ENCODE measurements at regions not wholly inside any gene's neighbourhood (a gene's known extent, or its start where the extent isn't known, plus 50 kb on each side); places are given as distances from the start of the nearest gene placed in this dataset.

- DNase-seq (ENCODE audit: low spot score), result no peak
These were observed 420.1 kb upstream of the PAPPA start for GRCh38 chr9:115733318-115734110.

DNA sequence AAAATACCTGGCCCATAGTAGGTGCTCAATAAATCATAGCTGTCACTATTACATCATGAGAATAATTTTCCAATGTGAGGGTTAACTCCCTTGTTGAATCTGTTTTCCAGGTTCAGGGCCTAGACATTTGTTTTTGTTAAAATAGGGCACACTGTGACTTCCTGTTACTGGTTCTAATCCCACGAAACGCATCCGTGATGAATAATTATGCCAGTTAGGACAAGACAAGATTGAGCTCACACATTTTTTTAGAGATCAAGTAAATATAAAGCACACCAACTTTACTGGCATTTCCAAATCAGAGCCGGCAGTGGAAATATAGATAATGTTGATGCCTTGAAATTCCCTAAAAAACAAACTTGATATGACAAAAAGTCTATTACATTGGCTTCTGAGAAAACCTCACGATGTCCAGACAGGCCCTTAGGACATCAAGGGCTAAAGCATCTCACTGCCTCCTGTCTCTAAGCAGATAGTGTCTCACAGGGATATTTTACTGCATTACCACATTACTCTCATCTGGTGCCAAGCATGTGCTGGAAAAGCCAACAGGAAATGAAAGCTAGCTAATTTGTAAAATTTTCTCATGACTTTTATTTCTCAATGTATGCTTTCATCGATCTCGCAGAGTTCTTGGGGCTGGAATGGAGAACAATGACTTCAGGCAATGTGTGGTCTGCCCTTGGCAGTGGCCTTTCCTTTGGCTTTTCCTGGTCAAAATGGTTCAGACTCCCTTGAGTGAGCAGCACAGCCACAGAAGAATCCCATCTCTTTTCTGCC lies 414.3 kb upstream of the PAPPA start:
- no peak for DNase-seq (ENCODE audit: low spot score)

DNA sequence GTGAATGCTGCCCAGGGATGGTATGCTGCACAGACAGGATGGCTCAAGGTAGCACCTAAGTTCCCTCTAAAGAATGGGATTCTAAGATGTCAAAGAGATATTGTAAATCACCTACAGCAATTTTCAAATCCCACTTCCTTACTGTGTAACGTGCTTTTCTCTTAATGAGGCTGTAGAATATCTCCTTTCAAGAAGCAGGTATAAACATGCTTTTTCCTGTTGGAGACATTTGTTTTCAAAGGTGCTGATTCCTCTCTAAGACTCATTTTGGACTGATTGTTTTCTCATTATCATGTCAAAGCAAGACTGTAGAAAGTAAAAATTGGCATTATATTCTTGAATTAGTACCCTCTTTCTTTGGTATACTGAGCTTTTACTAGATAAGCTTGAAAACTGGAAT lies 412.6 kb upstream of the PAPPA start:
- no peak for DNase-seq (ENCODE audit: low spot score)

GRCh38 chr9:115743709-115744605 lies 409.6 kb upstream of the PAPPA start:
- DNase-seq (ENCODE audit: low spot score), result no peak

- DNase-seq (ENCODE audit: low spot score), result no peak
These were observed 407.1 kb upstream of the PAPPA start for GRCh38 chr9:115746496-115746895.

DNA sequence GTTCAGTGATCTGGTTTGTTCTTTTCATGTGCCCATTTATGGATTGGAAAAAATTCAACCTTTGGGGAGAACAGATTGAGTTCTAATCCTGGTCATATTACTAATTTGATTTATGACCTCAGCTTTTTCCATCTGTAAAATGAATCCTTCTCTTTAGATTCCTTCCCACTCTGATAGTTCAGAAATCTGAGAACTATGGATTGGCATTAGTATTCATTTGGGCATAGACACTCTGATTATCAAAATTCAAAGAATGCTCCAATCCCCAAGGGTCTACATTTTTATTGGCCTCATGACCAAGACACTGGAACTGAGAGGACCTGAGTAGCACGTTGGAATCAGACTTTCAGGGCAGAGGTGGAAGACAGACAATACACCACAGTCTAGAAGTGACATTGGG lies 405.9 kb upstream of the PAPPA start:
- no peak for DNase-seq (ENCODE audit: low spot score)

- DNase-seq (ENCODE audit: low spot score), result no peak
These were observed 396.9 kb upstream of the PAPPA start for GRCh38 chr9:115756736-115757135.

DNA sequence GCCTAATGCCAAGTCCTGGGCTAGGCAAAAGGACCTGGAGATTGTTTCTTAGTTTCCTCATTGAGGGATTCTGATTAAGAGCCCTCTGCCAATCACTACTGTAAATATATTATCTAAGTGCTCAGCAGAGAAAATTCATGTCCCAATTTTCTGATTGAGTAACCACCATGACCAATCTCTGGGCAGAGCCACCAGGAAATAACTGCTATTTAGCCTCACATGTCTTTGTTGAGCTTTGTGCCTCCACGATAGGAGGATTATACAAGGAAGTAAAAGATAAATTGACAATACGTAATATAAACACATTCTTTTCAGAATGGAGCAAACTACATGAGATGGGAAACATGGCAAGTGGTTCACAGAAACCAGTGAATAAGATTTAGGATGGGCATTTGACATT lies 396.1 kb upstream of the PAPPA start:
- DNase-seq (ENCODE audit: low spot score), result no peak

DNA sequence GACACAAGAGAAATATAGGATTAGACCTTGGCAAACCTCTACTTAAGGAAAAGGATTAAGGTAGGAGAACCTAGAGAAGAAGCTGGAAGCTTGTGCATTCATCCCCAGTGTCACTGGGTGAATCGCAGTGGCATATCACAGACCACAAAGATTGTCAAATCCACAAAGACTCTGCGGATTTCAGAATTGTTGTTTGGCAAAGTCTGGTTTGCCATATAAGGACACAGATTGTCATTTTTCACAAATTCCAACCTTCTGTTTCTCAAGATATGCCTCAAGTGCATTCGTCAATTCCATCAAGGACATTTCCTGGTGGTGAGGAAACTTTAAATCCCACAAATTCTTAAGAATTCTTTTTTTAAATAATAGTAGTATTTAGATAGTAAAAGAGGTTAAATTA lies 395.1 kb upstream of the PAPPA start:
- no peak for DNase-seq (ENCODE audit: low spot score)

DNA sequence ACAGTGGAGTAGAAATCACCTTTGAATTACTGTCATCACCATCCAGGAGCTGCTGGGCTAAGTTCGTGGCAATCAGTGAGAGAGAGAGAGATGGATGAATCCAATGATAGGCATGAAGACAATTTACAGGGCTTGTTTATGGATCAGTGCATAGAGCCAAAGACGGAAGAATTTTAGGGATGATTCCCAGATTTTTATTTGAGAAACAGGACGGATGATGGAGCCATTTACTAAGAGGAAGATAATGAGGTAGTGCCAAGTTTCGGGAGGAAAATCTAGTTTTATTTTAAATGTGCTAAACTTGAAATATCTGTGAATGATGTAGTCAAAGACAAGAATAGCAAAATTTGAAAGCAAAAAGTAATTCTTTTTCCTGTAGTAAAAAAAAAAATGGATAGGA lies 394.2 kb upstream of the PAPPA start:
- DNase-seq (ENCODE audit: low spot score), result no peak

DNA sequence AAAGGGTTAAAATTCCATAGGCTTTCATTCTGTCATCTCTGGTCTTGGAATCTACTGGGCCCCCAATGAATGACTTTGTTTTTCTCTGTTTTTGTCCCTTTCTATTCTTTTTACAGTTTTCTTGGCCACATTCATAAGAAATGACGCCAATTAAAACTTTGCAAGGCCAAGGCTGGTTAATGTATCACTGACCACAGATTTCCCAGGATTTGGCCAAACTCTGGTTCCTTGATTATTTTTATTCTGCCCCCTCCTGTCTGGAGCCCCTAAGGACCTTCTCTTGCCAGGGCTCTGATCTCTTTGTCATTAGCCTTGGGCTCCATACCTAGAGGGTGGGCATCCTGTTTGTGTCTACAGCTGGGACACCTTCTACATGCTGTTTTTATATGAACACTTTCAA lies 388.9 kb upstream of the PAPPA start:
- DNase-seq (ENCODE audit: low spot score), result no peak

DNA sequence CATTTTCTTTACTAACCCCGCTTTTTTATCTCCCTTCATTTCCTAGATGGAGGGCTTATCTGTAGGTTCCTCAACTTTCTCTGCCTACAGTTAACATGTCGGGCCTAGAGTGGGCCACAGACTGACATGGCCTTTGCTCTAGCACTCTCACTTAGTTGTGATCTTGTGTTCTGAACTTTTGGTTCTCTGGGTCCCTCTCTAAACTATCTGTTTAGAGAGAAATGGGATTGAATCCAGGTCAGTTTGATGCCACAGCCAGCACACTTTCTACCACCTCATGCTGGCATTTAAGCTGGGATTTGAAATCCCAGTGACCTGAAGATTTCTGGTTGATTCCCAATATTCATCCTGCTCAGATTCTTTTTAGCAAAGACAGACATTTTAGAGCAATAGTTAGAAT lies 388.5 kb upstream of the PAPPA start:
- DNase-seq (ENCODE audit: low spot score), result no peak

DNA sequence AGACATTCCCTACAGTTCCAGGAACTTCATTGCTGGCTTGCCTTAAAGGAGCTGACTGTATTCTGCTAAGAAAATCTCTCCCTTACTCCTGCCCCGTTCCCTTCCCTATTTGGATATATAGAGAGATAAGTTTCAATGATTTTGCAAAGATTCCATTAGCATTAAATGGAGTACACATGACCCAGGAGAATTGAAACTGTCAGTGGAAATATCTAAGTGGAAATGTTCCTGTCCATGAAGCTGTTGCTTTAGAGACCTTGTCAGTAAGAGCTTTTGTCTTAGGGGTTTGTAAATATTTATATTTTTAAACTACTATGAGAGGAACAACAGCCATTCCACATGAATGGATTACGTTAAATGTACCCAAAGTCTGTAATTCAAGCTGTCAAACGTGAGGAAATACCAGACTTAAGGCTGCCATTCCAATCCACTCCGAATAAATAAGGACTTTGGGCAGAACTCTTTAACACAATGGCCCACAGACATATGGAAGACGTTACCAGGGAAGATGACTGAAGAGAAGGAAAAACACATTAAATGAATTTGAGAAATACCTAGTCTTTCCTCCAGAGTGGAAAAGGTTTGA lies 387.1 kb upstream of the PAPPA start:
- no peak for DNase-seq (ENCODE audit: low spot score)

- DNase-seq (ENCODE audit: low spot score), result no peak
These were observed 383.1 kb upstream of the PAPPA start for GRCh38 chr9:115770521-115770920.

GRCh38 chr9:115775659-115776058 lies 377.9 kb upstream of the PAPPA start:
- no peak for DNase-seq (ENCODE audit: low spot score)

- no peak for DNase-seq (ENCODE audit: low spot score)
These were observed 376.0 kb upstream of the PAPPA start for GRCh38 chr9:115777610-115778009.

DNA sequence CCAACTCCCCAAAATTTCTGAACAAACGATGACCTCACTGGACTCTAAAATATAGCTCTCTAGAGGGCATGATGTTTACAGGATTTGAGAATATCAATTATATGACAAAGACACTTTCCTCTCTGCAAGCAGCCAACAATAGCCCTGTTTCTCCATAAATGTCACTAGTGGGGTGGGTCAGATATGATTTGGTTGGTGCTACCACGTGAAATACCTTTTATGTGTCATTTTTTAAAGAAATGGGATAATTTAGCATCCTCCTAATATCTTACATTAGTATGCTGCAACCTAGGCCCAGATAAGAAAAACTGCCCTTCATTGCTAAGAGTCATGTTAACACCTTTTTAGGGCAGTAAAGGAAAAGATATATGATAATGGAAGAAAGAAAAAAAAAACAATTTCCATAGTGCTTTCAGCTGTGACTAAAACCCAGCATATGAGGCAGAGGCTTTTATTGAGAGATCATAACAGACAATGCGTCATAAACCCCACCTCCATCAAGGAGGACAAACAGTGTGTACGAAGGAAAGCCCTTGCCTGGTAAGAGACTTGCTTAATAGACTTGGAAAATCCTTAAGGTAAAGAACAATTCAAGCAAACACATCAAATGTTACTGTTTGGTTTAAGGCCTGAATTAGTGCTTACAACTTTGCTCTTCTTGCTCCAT lies 372.4 kb upstream of the PAPPA start:
- DNase-seq (ENCODE audit: low spot score), result no peak

GRCh38 chr9:115786321-115786720 lies 367.3 kb upstream of the PAPPA start:
- DNase-seq (ENCODE audit: low spot score), result no peak

DNA sequence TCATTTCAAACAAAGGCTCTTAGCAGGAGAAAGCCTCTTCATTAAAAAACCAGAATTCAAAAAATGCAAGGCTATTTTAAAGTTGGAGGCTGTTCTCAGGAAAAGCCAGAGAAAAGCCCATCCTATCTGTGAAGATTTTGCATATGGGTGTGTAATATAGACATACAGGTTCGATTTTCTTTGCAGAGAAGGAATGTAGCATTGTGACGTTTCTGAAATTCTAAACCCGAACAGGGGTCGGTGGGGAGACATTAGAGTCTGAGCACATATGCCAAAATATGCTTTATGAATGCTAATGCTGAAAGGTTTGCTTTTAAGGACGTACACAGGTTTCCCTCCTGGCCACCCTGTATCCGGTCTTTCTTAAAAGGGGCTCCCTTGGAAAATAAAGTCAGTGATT lies 363.1 kb upstream of the PAPPA start:
- DNase-seq (ENCODE audit: low spot score), result no peak

GRCh38 chr9:115794921-115795475 lies 358.6 kb upstream of the PAPPA start:
- no peak for DNase-seq (ENCODE audit: low spot score)

GRCh38 chr9:115799734-115800133 lies 353.9 kb upstream of the PAPPA start:
- no peak for DNase-seq (ENCODE audit: low spot score)

Measured in ecto neural progenitor cell (in vitro differentiated cells).